Dendritic cell treated with granulocyte-macrophage colony-stimulating factor and Interleukin-4, amounts not matched to agents 40 ng/mL and 50 ng/mL, for 4 days (primary cell): ENCODE measurements at regions not wholly inside any gene's neighbourhood (a gene's known extent, or its start where the extent isn't known, plus 50 kb on each side); places are given as distances from the start of the nearest gene placed in this dataset.

Experiments
- H3K27ac Mint-ChIP-seq: one replicate; pipeline ENCODE4 v1.8.0; 2022; ENCODE audit warnings: mild to moderate bottlenecking, mixed read lengths
- H3K27me3 Mint-ChIP-seq: one replicate; pipeline ENCODE4 v1.8.0; 2022; ENCODE audit warnings: mild to moderate bottlenecking, mixed read lengths
- H3K36me3 Mint-ChIP-seq: one replicate; pipeline ENCODE4 v1.8.0; 2022; ENCODE audit warnings: low read depth, mixed read lengths
- H3K4me1 Mint-ChIP-seq: one replicate; pipeline ENCODE4 v1.8.0; 2022; ENCODE audit warnings: low read depth, mixed read lengths
- H3K4me3 Mint-ChIP-seq: one replicate; pipeline ENCODE4 v1.8.0; 2022; ENCODE audit warnings: mild to moderate bottlenecking, moderate library complexity, mixed read lengths
- H3K9me3 Mint-ChIP-seq: one replicate; pipeline ENCODE4 v1.8.0; 2022; ENCODE audit warnings: mixed read lengths
- intact Hi-C: fragments of 100-400 bp; cut with micrococcal nuclease; formaldehyde crosslinking; loops from one replicate; pipeline ENCODE4 v1.15.0; 2022

DNA sequence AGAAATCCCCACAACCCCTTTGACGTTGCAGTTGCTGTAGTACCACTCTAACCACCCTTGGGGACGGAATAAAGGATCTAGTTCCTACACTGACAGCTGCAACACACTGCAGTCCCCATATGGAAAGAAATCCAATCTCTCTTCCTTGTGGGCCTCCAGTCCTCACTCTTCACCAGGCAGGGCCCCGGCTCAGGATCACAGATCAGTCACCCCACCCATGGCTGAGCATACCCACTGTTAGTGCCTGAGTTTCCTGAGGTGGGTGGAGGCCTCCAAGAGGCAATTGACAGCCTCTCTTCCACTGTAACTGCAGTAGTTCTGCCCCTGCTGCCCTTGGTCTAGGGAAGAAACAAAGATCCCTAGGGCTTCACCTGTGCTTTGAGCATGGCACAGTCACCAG is 670.0 kb upstream of the CDH2 start:
- intact Hi-C loops: no loop called here
- no peaks in the 10 kb centered on the region for H3K27me3 Mint-ChIP-seq
- H3K9me3 Mint-ChIP-seq: peaks cover 60% of the 10 kb centered on the region
- no peak overlapping the region for H3K4me3 Mint-ChIP-seq
- H3K27ac Mint-ChIP-seq: no peak overlapping the region
- no peaks in the 10 kb centered on the region for H3K36me3 Mint-ChIP-seq
- H3K4me1 Mint-ChIP-seq: no peaks in the 10 kb centered on the region

DNA sequence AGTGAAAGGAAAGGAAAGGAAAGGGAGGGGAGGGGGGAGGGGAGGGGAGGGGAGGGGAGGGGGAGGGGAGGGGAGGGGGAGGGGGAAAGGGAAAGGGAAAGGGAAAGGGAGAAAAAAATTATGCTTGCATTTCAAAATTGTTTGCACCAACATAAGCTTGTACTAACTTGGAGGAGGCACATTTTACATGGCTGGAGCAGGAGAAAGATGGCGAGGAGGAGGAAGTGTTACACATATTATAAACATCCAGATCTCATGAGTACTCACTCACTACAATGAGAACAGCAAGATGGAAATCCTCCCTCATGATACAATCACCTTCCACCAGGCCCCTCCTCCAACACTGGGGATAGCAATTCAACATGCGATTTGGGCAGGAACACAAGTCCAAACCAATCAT is 660.2 kb upstream of the CDH2 start:
- Mint-ChIP-seq H3K4me3 (no peak overlapping the region), H3K9me3 (peaks cover 23% of the 10 kb centered on the region), H3K27ac (no peak overlapping the region), H3K27me3 (no peaks in the 10 kb centered on the region), H3K4me1 (no peaks in the 10 kb centered on the region), H3K36me3 (no peaks in the 10 kb centered on the region)
- intact Hi-C loops: no loop called here

- Mint-ChIP-seq H3K4me1 (no peaks in the 10 kb centered on the region), H3K4me3 (no peak overlapping the region), H3K9me3 (peaks cover 33% of the 10 kb centered on the region), H3K27ac (no peak overlapping the region), H3K27me3 (no peaks in the 10 kb centered on the region), H3K36me3 (no peaks in the 10 kb centered on the region)
- intact Hi-C loops: no loop called here
Observed at GRCh38 chr18:28834889-28835288, 658.0 kb upstream of the CDH2 start.

GRCh38 chr18:28831908-28832307 is 655.0 kb upstream of the CDH2 start:
- intact Hi-C loops: no loop called here
- H3K4me1 Mint-ChIP-seq: no peaks in the 10 kb centered on the region
- H3K9me3 Mint-ChIP-seq: peaks cover 15% of the 10 kb centered on the region
- H3K27me3 Mint-ChIP-seq: no peaks in the 10 kb centered on the region
- H3K4me3 Mint-ChIP-seq: no peak overlapping the region
- no peaks in the 10 kb centered on the region for H3K36me3 Mint-ChIP-seq
- no peak overlapping the region for H3K27ac Mint-ChIP-seq

DNA sequence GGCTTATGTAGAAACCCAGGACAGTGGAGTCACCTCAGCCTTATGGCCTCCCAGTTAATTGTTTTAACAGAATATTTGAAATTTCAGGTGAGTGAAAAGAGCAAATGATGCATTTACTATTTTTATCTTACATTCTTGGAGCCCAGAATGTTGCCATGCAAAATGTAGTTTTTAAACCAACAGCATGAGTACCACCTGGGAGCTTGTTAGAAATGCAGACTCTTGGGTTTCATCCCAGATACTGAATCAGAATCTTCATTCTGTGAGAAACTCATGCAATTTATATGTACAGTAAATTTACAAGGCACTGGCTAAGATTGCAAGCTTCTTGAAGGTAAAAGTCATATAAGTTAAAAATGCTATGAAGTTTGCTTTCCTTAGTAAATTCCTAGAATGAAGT is 654.5 kb upstream of the CDH2 start:
- H3K27me3 Mint-ChIP-seq: no peaks in the 10 kb centered on the region
- intact Hi-C loops: no loop called here
- no peak overlapping the region for H3K27ac Mint-ChIP-seq
- no peaks in the 10 kb centered on the region for H3K4me1 Mint-ChIP-seq
- H3K4me3 Mint-ChIP-seq: no peak overlapping the region
- no peaks in the 10 kb centered on the region for H3K36me3 Mint-ChIP-seq
- H3K9me3 Mint-ChIP-seq: peaks cover 10% of the 10 kb centered on the region

DNA sequence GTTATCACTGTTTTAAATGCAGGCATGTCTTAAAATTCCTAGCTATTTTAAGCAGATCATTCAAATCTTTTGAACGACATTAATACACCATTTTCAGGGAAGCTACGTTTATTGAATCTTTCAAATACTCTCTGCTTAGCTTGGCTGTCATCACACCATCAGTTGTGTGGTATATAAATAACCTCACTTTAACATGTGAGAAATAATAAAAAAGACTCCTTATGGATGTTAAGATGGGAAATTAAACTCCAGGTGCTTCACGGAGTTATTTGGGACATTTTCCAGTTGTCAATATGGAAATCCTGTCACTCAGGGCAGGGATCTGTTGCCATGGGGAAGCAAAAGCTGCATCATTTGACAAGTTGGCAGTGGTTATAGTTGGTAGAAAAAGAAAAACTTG is 649.2 kb upstream of the CDH2 start:
- Mint-ChIP-seq H3K27me3 (no peaks in the 10 kb centered on the region), H3K27ac (no peak overlapping the region), H3K4me3 (no peak overlapping the region), H3K36me3 (no peaks in the 10 kb centered on the region), H3K9me3 (peaks cover 23% of the 10 kb centered on the region), H3K4me1 (no peaks in the 10 kb centered on the region)
- intact Hi-C loops: no loop called here

DNA sequence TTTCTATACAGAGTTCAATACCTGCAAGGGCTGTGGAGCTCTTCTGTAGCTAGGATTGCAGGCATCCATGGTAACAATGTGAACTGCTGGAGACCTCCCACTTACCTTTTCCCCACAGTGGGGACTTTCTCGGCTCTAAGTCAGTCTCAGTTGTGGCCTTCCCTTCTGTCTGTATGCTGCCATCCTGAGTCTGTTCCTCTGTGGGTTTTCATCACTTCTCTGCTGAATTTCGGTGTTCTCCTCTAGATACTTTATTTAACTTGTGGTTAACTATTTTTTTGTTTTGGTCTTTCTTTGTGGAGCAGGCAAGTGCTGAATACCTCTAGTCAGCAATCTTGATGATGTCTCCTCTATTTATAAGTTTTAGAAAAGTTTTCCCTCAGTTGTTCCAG is 647.2 kb upstream of the CDH2 start:
- H3K36me3 Mint-ChIP-seq: no peaks in the 10 kb centered on the region
- H3K9me3 Mint-ChIP-seq: peaks cover 14% of the 10 kb centered on the region
- no peak overlapping the region for H3K27ac Mint-ChIP-seq
- no peaks in the 10 kb centered on the region for H3K27me3 Mint-ChIP-seq
- no peaks in the 10 kb centered on the region for H3K4me1 Mint-ChIP-seq
- intact Hi-C loops: no loop called here
- no peak overlapping the region for H3K4me3 Mint-ChIP-seq

DNA sequence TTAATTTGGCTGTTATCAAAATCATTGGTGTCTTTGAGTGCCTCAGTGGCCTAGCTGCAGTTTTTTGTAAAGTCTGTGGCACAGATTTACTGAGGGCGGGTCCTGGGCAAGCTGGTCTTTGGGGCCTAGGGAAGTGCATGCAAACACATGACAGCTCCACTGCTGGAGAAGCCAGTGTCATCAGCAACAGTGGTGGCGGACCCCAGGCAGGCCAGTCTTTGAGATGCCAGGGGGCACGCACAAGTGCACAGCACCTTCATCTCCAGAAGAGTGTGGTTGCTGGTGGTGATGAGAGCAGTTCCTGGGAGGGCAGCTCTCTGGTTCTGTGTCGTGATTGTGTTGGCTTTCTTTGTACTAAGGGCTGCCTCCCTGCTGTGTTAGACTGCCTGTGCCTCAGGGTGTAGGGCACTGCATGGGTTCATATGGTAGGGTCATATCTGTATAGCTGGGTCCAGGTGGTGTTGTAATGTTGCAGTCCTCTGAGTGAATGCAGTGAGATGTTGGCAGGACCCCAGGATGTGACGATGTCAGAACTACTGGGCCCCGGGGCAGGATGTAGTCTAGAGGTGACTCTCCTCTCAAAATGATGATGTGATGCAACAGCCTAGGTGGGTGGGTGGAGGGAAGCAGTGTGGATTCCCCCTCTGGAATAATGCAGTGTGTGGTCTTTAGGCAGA is 646.7 kb upstream of the CDH2 start:
- Mint-ChIP-seq H3K27me3 (no peaks in the 10 kb centered on the region), H3K36me3 (no peaks in the 10 kb centered on the region), H3K4me1 (no peaks in the 10 kb centered on the region), H3K9me3 (peaks cover 14% of the 10 kb centered on the region), H3K4me3 (no peak overlapping the region), H3K27ac (no peak overlapping the region)
- intact Hi-C loops: no loop called here

- no peaks in the 10 kb centered on the region for H3K4me1 Mint-ChIP-seq
- no peaks in the 10 kb centered on the region for H3K36me3 Mint-ChIP-seq
- intact Hi-C loops: no loop called here
- no peak overlapping the region for H3K4me3 Mint-ChIP-seq
- H3K9me3 Mint-ChIP-seq: peaks cover 14% of the 10 kb centered on the region
- H3K27me3 Mint-ChIP-seq: no peaks in the 10 kb centered on the region
- H3K27ac Mint-ChIP-seq: no peak overlapping the region
Observed at GRCh38 chr18:28820353-28820752, 643.4 kb upstream of the CDH2 start.

- Mint-ChIP-seq H3K9me3 (peaks cover 11% of the 10 kb centered on the region), H3K4me3 (no peak overlapping the region), H3K36me3 (no peaks in the 10 kb centered on the region), H3K4me1 (no peaks in the 10 kb centered on the region), H3K27me3 (no peaks in the 10 kb centered on the region), H3K27ac (no peak overlapping the region)
- intact Hi-C loops: no loop called here
Observed at GRCh38 chr18:28816155-28816554, 639.2 kb upstream of the CDH2 start.

DNA sequence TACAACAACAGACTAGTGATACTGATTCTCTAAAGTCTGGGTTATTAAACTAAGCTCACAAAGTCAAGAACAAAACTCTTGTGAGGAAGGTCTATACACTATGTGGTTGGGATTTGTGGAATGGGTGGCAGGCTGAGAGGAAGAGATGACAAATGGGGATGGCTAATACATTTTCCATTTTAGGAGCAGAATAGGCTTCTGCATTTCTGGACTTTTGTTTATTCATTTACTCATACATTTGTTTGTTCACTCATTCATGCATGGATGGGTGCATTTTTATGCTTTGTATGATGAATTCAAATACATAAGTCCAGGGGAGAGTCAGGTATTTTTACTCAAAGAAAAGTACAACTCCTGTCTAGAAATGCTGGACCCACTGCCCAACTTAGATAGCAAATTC is 637.4 kb upstream of the CDH2 start:
- Mint-ChIP-seq H3K9me3 (peaks cover 14% of the 10 kb centered on the region), H3K4me3 (no peak overlapping the region), H3K4me1 (no peaks in the 10 kb centered on the region), H3K27me3 (no peaks in the 10 kb centered on the region), H3K36me3 (no peaks in the 10 kb centered on the region), H3K27ac (no peak overlapping the region)
- intact Hi-C loops: no loop called here

- Mint-ChIP-seq H3K27ac (no peak overlapping the region), H3K36me3 (no peaks in the 10 kb centered on the region), H3K4me1 (no peaks in the 10 kb centered on the region), H3K27me3 (no peaks in the 10 kb centered on the region), H3K4me3 (no peak overlapping the region), H3K9me3 (peaks cover 25% of the 10 kb centered on the region)
- intact Hi-C loops: no loop called here
Observed at GRCh38 chr18:28808373-28808772, 631.4 kb upstream of the CDH2 start.

DNA sequence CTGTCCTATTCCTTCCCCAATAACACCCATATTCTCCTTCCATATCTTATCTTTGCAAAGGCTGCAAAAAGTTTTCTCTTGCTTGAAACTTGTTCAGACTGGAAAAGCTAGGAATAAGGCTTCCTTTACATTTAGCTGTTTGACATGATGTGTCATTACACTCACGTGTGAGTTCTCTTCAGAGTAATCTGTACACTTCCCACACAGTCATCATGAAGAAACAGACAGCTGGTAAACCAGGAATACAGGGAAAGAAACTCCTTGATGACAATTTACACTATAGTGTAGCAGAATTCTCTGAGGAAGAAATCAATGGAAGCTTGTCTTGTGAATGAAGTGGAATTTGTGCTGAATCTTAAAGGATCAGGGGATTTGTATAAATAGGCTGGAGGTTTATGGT is 628.6 kb upstream of the CDH2 start:
- H3K9me3 Mint-ChIP-seq: peaks cover 14% of the 10 kb centered on the region
- no peak overlapping the region for H3K27ac Mint-ChIP-seq
- H3K4me1 Mint-ChIP-seq: no peaks in the 10 kb centered on the region
- no peaks in the 10 kb centered on the region for H3K27me3 Mint-ChIP-seq
- H3K36me3 Mint-ChIP-seq: no peaks in the 10 kb centered on the region
- intact Hi-C loops: no loop called here
- H3K4me3 Mint-ChIP-seq: no peak overlapping the region

GRCh38 chr18:28804512-28805202 is 627.7 kb upstream of the CDH2 start:
- no peak overlapping the region for H3K4me3 Mint-ChIP-seq
- H3K9me3 Mint-ChIP-seq: peaks cover 18% of the 10 kb centered on the region
- H3K27me3 Mint-ChIP-seq: no peaks in the 10 kb centered on the region
- intact Hi-C loops: no loop called here
- H3K36me3 Mint-ChIP-seq: no peaks in the 10 kb centered on the region
- no peaks in the 10 kb centered on the region for H3K4me1 Mint-ChIP-seq
- H3K27ac Mint-ChIP-seq: no peak overlapping the region

GRCh38 chr18:28802546-28802945 is 625.6 kb upstream of the CDH2 start:
- no peaks in the 10 kb centered on the region for H3K27me3 Mint-ChIP-seq
- H3K4me3 Mint-ChIP-seq: no peak overlapping the region
- H3K9me3 Mint-ChIP-seq: peaks cover 7% of the 10 kb centered on the region
- intact Hi-C loops: no loop called here
- H3K36me3 Mint-ChIP-seq: no peaks in the 10 kb centered on the region
- H3K27ac Mint-ChIP-seq: no peak overlapping the region
- H3K4me1 Mint-ChIP-seq: no peaks in the 10 kb centered on the region
